ENCODE measurements at regions not wholly inside any gene's neighbourhood (a gene's known extent, or its start where the extent isn't known, plus 50 kb on each side); places are given as distances from the start of the nearest gene placed in this dataset.

DNA sequence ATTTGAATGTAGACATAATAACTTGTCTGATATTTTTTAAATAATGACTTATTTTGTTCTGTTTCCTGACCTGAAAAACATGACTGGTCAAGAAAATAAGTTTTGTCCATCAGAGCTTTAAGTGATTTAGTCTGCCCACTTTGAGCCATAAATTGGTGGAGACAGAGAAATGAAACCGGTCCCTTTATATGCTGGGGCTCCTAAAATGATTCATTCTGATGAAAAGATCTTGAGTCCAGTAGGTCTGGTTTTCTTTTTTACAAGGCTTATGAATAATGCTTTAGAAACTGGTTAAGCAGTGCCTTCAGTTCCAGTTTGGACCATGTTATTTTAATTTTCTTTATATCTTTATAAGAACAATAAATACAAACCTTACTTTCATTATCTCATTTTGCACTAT, 293.2 kb downstream of the DIPK2A start (continued):
- TF ChIP-seq, protein P1, sequence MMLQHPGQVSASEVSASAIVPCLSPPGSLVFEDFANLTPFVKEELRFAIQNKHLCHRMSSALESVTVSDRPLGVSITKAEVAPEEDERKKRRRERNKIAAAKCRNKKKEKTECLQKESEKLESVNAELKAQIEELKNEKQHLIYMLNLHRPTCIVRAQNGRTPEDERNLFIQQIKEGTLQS (IDR thresholded peaks at IDR 0.05): no peak
- TF ChIP-seq JUND (IDR thresholded peaks at IDR 0.05) (no peak), TAF1 (conservative IDR thresholded peaks at IDR 0.05) (no peak), RAD21 (IDR thresholded peaks at IDR 0.05) (no peak)
- TF ChIP-seq, protein P2, sequence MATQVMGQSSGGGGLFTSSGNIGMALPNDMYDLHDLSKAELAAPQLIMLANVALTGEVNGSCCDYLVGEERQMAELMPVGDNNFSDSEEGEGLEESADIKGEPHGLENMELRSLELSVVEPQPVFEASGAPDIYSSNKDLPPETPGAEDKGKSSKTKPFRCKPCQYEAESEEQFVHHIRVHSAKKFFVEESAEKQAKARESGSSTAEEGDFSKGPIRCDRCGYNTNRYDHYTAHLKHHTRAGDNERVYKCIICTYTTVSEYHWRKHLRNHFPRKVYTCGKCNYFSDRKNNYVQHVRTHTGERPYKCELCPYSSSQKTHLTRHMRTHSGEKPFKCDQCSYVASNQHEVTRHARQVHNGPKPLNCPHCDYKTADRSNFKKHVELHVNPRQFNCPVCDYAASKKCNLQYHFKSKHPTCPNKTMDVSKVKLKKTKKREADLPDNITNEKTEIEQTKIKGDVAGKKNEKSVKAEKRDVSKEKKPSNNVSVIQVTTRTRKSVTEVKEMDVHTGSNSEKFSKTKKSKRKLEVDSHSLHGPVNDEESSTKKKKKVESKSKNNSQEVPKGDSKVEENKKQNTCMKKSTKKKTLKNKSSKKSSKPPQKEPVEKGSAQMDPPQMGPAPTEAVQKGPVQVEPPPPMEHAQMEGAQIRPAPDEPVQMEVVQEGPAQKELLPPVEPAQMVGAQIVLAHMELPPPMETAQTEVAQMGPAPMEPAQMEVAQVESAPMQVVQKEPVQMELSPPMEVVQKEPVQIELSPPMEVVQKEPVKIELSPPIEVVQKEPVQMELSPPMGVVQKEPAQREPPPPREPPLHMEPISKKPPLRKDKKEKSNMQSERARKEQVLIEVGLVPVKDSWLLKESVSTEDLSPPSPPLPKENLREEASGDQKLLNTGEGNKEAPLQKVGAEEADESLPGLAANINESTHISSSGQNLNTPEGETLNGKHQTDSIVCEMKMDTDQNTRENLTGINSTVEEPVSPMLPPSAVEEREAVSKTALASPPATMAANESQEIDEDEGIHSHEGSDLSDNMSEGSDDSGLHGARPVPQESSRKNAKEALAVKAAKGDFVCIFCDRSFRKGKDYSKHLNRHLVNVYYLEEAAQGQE (IDR thresholded peaks at IDR 0.05): no peak

DNA sequence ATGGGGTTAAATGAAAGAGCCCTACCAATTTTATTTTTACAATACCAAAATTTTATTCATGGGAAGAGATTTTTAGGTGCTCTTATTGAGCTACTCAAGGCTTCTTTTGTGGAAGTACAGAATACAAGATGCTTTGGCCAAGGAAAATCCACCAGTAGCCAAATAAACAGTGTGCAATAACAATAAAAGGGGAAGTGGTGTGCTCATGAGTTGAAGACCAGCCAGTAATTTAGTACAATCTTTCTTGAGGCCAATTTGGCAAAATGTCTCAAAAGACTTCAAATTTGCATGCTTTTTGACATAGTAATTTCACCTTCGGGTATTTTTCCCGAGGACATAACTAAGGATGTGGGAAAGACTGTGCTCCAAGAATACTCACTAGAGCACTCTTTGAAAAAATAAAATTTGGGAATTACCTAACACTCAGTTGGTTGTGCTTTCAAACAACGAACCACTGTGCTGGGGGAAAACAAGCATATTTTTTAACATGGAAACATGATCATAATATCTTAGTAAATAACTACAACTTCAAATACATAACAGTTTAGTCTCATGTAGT, 294.0 kb downstream of the DIPK2A start:
- Histone ChIP-seq H3K4me3 (ENCODE audit: low read depth in 1 of 3, low read length in 3 of 3) (no peak overlapping the region), H3K27me3 (ENCODE audit: control insufficient read depth in 4 of 4, insufficient read depth in 4 of 4, low read length in 3 of 4) (no peaks in the 10 kb centered on the region), H3K9ac (ENCODE audit: low read depth in 1 of 2, low read length in 2 of 2) (no peak overlapping the region), H3K27ac (ENCODE audit: low read depth in 1 of 2, low read length in 2 of 2) (no peak overlapping the region), H3K9me3 (ENCODE audit: control insufficient read depth in 4 of 4, low read length in 3 of 4) (no peaks in the 10 kb centered on the region), H3K36me3 (ENCODE audit: control insufficient read depth in 4 of 4, insufficient read depth in 3 of 4, low read depth in 1 of 4, low read length in 3 of 4) (no peaks in the 10 kb centered on the region), H3K4me1 (ENCODE audit: control insufficient read depth in 4 of 4, insufficient read depth in 4 of 4, low read length in 3 of 4) (no peaks in the 10 kb centered on the region)
- no peak for DNase-seq (ENCODE audit: low spot score)
- 85% methylated on average over 3 of the region's 3 CpGs for WGBS
- TF ChIP-seq FOXA1 (IDR thresholded peaks at IDR 0.05): no peak
- TF ChIP-seq EGR1 (IDR thresholded peaks at IDR 0.05; ENCODE audit: low read depth in 2 of 2): no peak
- TF ChIP-seq NR2F2 (IDR thresholded peaks at IDR 0.05): no peak
- no peak for TF ChIP-seq JUND (IDR thresholded peaks at IDR 0.05)
- TF ChIP-seq, protein P1 (IDR thresholded peaks at IDR 0.05): no peak
- TF ChIP-seq, protein P2 (IDR thresholded peaks at IDR 0.05): no peak
- no peak for TF ChIP-seq HNF4A (conservative IDR thresholded peaks at IDR 0.05)
- no peak for TF ChIP-seq TAF1 (conservative IDR thresholded peaks at IDR 0.05)
- TF ChIP-seq, protein P3, sequence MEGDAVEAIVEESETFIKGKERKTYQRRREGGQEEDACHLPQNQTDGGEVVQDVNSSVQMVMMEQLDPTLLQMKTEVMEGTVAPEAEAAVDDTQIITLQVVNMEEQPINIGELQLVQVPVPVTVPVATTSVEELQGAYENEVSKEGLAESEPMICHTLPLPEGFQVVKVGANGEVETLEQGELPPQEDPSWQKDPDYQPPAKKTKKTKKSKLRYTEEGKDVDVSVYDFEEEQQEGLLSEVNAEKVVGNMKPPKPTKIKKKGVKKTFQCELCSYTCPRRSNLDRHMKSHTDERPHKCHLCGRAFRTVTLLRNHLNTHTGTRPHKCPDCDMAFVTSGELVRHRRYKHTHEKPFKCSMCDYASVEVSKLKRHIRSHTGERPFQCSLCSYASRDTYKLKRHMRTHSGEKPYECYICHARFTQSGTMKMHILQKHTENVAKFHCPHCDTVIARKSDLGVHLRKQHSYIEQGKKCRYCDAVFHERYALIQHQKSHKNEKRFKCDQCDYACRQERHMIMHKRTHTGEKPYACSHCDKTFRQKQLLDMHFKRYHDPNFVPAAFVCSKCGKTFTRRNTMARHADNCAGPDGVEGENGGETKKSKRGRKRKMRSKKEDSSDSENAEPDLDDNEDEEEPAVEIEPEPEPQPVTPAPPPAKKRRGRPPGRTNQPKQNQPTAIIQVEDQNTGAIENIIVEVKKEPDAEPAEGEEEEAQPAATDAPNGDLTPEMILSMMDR (IDR thresholded peaks at IDR 0.05; ENCODE audit: low read depth, low read length, missing input control): no peak
- TF ChIP-seq GABPA (IDR thresholded peaks at IDR 0.05 in 1 of 2, conservative IDR thresholded peaks at IDR 0.05 in 1 of 2): no peak
